HG02870 (cell line): ENCODE measurements at regions not wholly inside any gene's neighbourhood (a gene's known extent, or its start where the extent isn't known, plus 50 kb on each side); places are given as distances from the start of the nearest gene placed in this dataset.

Experiments
- ATAC-seq: cut with Tn5 transposase; IDR thresholded peaks from one replicate; pipeline ENCODE4 v1.9.1; 2021; ENCODE audit warnings: mild to moderate bottlenecking, moderate library complexity; ENCODE audit not compliant: unreplicated experiment

- ATAC-seq: no peak
These were observed 57.8 kb upstream of the ARHGAP5 start for GRCh38 chr14:32019276-32019675.

GRCh38 chr14:32020882-32021281 is 56.2 kb upstream of the ARHGAP5 start:
- ATAC-seq: no peak

- no peak for ATAC-seq
These were observed 55.8 kb upstream of the ARHGAP5 start for GRCh38 chr14:32021341-32021740.

GRCh38 chr14:32022525-32022924 is 54.6 kb upstream of the ARHGAP5 start:
- ATAC-seq: no peak

GRCh38 chr14:32022938-32023466 is 54.1 kb upstream of the ARHGAP5 start:
- ATAC-seq: no peak

GRCh38 chr14:32023540-32023939 is 53.6 kb upstream of the ARHGAP5 start:
- ATAC-seq: no peak

GRCh38 chr14:32027255-32027939 is 49.7 kb upstream of the ARHGAP5 start:
- ATAC-seq: no peak
